HUDEP-2 (cell line): ENCODE measurements at regions not wholly inside any gene's neighbourhood (a gene's known extent, or its start where the extent isn't known, plus 50 kb on each side); places are given as distances from the start of the nearest gene placed in this dataset.
"Not testable (repeated sequence)": the region's sequence is repeated elsewhere in the genome, so short reads cannot be mapped to it uniquely, and the experiment has no call there.

Source experiments
- DNase-seq, 76 experiments: peaks; one replicate each; lab custom pipeline; 2025; ENCODE audit not compliant: unreplicated experiment in 76 of 76; lab: John Stamatoyannopoulos, UW

DNA sequence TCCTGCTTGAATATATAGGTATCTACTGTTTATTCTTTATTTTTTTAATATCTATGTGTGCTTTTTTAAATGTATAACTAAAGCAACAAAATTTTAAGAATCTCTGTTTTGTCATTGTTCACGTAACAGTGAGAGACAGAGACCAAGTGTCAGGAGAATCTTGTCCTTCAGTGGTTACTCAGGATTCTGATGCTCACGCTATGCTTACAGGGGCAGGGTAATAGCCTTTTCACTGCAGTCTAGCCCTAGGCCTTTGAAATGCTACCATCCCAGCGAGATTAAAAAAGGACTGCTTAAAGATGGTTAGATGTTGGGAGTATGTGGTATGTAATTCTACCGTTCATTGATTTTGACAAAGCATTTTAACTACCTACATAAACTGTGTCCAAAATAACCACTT is 71.6 kb upstream of the EGFR start:
- DNase-seq = no peak

DNA sequence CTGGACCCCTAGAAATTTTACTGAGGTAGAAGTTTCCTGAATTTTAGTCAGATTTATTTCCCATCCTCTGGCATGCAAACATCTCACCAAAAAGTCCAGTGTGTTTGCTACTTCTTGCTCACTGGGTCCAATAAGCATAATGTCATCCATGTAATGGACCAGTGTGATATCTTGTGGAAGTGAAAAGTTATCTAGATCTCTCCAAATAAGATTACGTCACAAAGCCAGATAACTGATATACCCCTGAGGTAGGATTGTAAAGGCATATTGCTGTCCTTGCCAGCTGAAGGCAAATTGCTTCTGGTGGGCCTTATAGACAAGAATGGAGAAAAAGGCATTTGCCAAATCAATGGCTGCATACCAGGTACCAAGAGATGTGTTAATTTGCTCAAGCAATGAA is 69.3 kb upstream of the EGFR start:
- DNase-seq = not testable (repeated sequence)

DNA sequence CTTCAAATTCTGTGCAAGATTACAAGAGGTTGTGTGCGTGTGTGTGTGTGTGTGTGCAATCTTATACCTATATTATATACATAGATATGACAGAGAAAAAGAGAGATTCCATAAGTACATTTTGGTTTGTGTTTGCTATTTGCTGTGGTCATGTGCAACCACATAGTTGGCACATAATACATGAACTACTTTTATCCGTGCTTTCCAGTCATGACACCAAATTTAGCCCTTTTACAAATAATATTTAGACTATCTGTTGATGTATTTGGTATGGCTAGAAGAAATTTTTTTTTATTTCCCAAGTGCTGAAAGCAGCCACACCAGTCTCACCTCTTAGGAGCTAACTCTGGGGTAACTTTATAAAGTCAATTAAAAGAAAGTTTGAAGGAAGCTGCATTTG is 63.5 kb upstream of the EGFR start:
- no peak for DNase-seq

DNA sequence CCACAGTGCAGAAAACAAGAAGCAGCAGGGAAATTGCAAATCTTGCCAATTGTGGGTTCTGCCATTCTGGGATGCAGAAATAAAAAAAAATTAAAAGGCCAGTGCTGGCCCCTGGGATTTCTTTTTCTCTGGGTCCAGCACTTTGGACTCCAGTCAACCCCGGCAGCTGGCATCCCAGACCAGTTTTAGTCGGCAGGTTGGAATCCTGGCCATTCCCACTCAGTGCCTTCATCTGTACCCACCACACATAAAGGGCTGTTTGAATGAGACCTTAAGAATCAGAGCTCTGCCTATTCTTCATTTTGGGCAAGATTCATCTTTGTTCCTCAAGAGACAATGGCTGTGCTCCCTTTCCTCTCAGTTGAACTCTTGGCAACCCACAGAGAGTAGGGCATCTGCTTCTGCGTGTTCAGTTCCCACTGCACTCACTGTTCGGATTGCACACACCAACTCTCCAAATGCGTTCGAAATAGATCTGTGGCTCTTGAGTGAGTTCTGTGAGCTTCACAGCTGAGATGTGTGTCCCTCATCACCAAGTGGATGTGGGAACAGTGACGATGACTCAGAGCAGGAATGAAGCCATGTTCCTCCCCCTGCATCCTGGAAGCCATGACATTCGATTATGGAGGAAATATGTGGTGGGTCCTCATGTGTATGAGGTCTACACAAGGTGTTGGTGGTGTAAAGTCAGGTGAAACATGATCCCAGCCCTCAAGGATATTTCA is 63.0 kb upstream of the EGFR start:
- DNase-seq = no peak

DNA sequence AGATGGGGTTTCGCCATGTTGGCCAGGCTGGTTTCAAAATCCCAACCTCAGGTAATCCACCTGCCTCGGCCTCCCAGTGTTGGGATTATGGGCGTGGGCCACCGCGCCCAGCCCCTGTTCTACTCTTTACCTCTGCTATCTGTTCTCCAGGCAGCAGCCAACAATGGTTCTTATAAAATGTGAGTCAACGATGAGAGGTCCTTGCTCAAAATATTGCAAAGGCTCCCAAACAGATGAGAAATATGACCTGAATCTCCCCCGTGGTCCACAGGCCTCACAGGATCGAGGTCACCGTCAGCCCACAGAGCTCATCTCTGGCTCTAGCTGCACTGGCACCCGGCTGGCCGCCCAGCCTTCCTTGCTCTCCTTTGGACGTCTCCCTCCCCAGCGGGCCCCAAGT is 62.0 kb upstream of the EGFR start:
- DNase-seq = no peak

DNA sequence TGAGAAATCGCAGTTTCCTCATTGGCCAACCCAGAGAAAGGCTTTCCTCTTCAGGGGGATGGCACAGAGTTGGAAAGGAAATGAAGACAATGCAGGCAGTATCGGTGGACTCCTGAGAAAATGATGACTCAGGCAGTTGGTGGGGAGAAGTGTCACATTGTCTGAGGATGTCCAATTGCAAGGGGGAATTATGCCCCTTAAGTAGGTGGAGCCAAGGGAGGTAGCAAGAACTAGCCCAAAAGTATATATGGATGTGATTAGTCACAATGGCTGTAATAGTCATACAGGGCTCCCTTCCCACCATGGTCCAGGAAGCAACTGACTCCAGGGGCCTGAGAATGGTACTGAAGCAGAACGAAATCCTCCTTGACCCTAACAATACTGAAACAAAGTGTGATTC is 58.3 kb upstream of the EGFR start:
- no peak for DNase-seq

DNA sequence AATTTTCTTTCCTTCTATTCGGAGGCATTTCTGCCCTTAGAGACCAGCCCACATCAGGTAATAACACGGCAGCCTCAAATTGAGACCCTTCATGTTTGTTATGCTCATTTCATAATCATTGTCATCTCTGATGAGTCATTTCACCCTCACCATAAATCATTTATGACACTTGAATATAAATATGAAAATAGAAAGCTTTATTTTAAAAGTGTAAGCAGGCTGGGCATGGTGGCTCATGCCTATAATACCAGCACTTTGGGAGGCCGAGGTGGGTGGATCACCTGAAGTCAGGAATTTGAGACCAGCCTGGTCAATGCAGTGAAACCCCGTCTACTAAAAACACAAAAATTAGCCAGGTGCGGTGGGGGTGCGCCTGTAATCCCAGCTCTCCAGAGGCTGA is 57.4 kb upstream of the EGFR start:
- DNase-seq = no peak

DNA sequence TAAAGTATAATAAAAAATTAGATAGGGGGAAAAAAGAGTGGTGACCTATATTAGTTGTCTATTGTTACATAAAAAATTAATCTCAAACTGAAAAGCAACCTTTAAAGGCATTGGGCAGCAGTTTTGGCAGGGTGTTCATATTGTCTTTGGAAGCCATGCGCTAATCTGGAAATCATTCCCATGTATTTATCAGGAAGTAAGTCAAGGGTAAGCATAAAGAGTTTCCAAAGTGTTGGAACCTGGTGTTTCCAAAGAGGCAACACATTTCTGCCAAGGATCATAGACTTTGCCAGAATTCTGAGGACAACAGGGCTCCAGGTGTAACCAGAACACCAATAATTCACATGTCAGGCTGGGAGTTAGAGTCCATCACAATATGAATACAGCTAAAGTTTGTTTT is 55.7 kb upstream of the EGFR start:
- DNase-seq = no peak

DNA sequence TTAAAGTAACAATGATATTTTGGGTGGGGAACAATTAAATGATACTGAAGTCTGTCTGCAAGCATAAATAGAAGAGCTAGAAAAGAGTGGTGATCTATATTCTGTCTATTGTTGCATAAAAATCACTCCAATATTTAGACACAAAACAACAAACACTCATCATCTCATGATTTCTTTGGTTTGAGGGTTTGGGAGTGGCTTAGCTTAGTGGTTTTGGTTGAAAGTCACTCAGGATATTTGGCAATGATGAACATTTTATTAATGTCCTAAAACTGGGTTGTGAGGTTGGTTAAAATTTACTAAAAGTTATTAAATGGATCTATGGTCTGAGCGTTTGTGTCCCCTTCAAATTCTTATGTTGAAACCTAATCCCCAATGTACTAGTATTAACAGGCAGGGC is 54.7 kb upstream of the EGFR start:
- no peak for DNase-seq

DNA sequence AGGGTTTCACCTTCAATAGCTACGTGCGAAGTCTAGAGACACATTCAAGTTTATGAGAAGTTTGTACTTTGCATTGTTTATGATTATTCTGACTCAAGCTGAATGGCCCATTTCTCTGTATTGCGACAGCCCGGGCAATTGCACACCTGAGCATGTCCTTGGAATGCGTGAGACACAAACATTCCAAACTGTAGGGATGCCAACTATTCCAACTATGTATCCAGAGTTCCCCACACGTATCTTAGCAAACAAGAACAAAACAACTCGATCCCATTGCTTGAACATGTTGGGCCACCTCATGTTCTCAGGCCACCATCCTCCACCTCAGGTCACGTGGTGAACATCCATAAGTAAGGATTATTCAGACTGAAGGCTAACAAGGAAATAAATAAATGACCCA is 51.4 kb upstream of the EGFR start:
- no peak for DNase-seq

DNA sequence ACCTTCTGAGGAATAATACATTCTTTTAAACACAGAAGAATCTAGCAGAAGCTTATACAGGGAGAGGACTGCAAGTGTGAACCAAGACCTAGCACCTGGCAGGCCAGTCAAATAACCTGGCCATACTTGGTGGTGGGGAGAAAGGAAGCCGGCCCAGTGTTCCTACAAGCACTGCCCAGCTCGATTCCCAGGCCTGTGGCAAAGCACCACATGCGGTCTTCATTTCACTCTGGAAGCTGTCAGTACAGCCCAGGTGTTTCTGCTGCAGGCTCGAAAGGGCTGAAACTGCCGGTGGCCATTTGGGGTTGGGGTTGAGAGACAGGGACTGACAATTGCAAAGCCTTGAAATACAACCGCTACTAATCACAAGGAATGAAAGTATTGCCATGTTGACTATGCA is 50.8 kb upstream of the EGFR start:
- no peak for DNase-seq
